K562 (cell line): ENCODE measurements at regions not wholly inside any gene's neighbourhood (a gene's known extent, or its start where the extent isn't known, plus 50 kb on each side); places are given as distances from the start of the nearest gene placed in this dataset.

Experiments
- ATAC-seq: fragments of 200-7000 bp; cut with Tn5 transposase; 3 replicates; pipeline ENCODE4 v1.9.1; 2020; ENCODE audit warnings: moderate library complexity
- BruUV-seq: library from RNA; stranded (reverse); fragments of 400-500 nt; replicated peaks from 2 replicates; lab custom pipeline; 2021; lab: Mats Ljungman, UMichigan
- CTCF ChIA-PET: fragments of 300-600 bp; formaldehyde crosslinking; extraction: SDS; loops from one replicate; lab custom pipeline; 2021; ENCODE audit warnings: low intra/inter-chr PET ratio; lab: Yijun Ruan, JAX
- POLR2A ChIA-PET: fragments of 300-600, 350-650 bp; sonication (Branson Sonifier 250); formaldehyde crosslinking; extraction: SDS; loops from one replicate; lab custom pipeline; 2021; ENCODE audit warnings: antibody characterized with exemption, inconsistent platforms; lab: Yijun Ruan, JAX
- DNase-seq, 4 experiments: peaks; one replicate each; pipeline versions ENCODE4 v3.0.0 to v3.0.0-alpha.2; 2011 to 2018; ENCODE audit warnings: low spot score in 3 of 4, mixed read lengths in 3 of 4; ENCODE audit errors: extremely low read depth in 1 of 4
- FAIRE-seq: peaks from 2 replicates; lab custom pipeline; 2011; peaks lifted over from hg19 to GRCh38; lab: Jason Lieb, UNC
- H2AFZ ChIP-seq: 2 replicates; pipeline ENCODE4 v1.6.0; 2011; ENCODE audit warnings: low read depth, low read length, control low read depth, inconsistent platforms
- H3K27ac ChIP-seq: fragments of 200-600 bp; 3 replicates; pipeline ENCODE4 v1.8.0; 2011; ENCODE audit warnings: low read depth, mild to moderate bottlenecking, control low read depth, inconsistent platforms, low read length, moderate library complexity, mixed read lengths; ENCODE audit errors: extremely low read depth
- H3K27me3 ChIP-seq, 2 experiments: fragments of 300-600 bp in 1 of 2; 2 replicates in 1 of 2; 3 replicates in 1 of 2; pipeline versions ENCODE4 v1.6.0 to v1.8.0; 2011; ENCODE audit warnings: inconsistent platforms in 2 of 2, low read length in 2 of 2, mild to moderate bottlenecking in 1 of 2, mixed read lengths in 1 of 2, moderate library complexity in 1 of 2; ENCODE audit not compliant: control insufficient read depth in 2 of 2, insufficient read depth in 2 of 2
- H3K36me3 ChIP-seq: fragments of 300-600 bp; 3 replicates; pipeline ENCODE4 v1.8.0; 2011; ENCODE audit warnings: mild to moderate bottlenecking, low read length, inconsistent platforms; ENCODE audit not compliant: control insufficient read depth, insufficient read depth
- H3K4me1 ChIP-seq, 2 experiments: fragments of 200-600 bp in 1 of 2; replicated peaks in 1 of 2; 2 replicates in 1 of 2; 3 replicates in 1 of 2; pipeline versions ENCODE4 v1.5.1 to v1.8.0; 2011; ENCODE audit warnings: inconsistent platforms in 2 of 2, low read length in 2 of 2, mild to moderate bottlenecking in 1 of 2, mixed read lengths in 1 of 2, moderate library complexity in 1 of 2; ENCODE audit not compliant: control insufficient read depth in 2 of 2, insufficient read depth in 2 of 2
- H3K4me2 ChIP-seq: 2 replicates; pipeline ENCODE4 v1.6.1; 2011; ENCODE audit warnings: low read length, control low read depth, inconsistent platforms, mixed read lengths; ENCODE audit not compliant: insufficient read depth
- H3K4me3 ChIP-seq: fragments of 200-600 bp; sonication (generic), shearing (Covaris generic); 2 replicates; pipeline ENCODE4 v1.5.1; 2016; ENCODE audit warnings: control low read depth, inconsistent platforms
- H3K79me2 ChIP-seq: fragments of 200-600 bp; 3 replicates; pipeline ENCODE4 v1.8.0; 2011; ENCODE audit warnings: low read length, inconsistent platforms; ENCODE audit not compliant: control insufficient read depth, insufficient read depth
- H3K9ac ChIP-seq, 2 experiments: 2 replicates each; pipeline versions ENCODE4 v1.6.0 to v1.6.1; 2011; ENCODE audit warnings: low read depth in 2 of 2, low read length in 2 of 2, control low read depth in 1 of 2, inconsistent platforms in 1 of 2, mild to moderate bottlenecking in 1 of 2, mixed read lengths in 1 of 2; ENCODE audit not compliant: insufficient read depth in 1 of 2
- H3K9me1 ChIP-seq: one replicate; pipeline ENCODE4 v1.6.0; 2011; ENCODE audit warnings: inconsistent platforms, mild to moderate bottlenecking, low read length, moderate library complexity; ENCODE audit not compliant: control insufficient read depth, insufficient read depth
- H3K9me3 ChIP-seq: replicated peaks from 2 replicates; pipeline ENCODE4 v1.5.1; 2011; ENCODE audit warnings: low read depth, low read length, inconsistent platforms; ENCODE audit not compliant: control insufficient read depth, insufficient read depth
- H4K20me1 ChIP-seq: replicated peaks from 2 replicates; pipeline ENCODE4 v1.6.1; 2011; ENCODE audit warnings: low read length, inconsistent platforms, mixed read lengths; ENCODE audit not compliant: control insufficient read depth, insufficient read depth
- ADNP ChIP-seq: fragments of 200-800 bp; sonication (Bioruptor generic); IDR thresholded peaks from 2 replicates; pipeline ENCODE4 v1.6.1; 2016; ENCODE audit warnings: missing genetic modification characterization, missing compliant biosample characterization
- ARID2 ChIP-seq: fragments of 450-650 bp; IDR thresholded peaks from 2 replicates; pipeline ENCODE4 v1.6.1; 2017; ENCODE audit warnings: antibody characterized with exemption, mild to moderate bottlenecking
- BCOR ChIP-seq: fragments of 450-650 bp; IDR thresholded peaks from 2 replicates; pipeline ENCODE4 v1.6.1; 2016
- CREB3L1 ChIP-seq: fragments of 450-650 bp; IDR thresholded peaks from 2 replicates; pipeline ENCODE4 v1.6.1; 2014; ENCODE audit warnings: low read depth, mild to moderate bottlenecking, moderate library complexity, borderline replicate concordance
- EP400 ChIP-seq: fragments of 450-650 bp; IDR thresholded peaks from 2 replicates; pipeline ENCODE4 v1.6.1; 2017; ENCODE audit warnings: antibody characterized with exemption, mild to moderate bottlenecking, moderate library complexity
- FOXK2 ChIP-seq, 2 experiments: fragments of 450-650 bp; IDR thresholded peaks in 1 of 2; conservative IDR thresholded peaks in 1 of 2; 2 replicates each; pipeline ENCODE4 v1.6.1; 2016; ENCODE audit warnings: low read depth in 2 of 2, mild to moderate bottlenecking in 1 of 2
- GABPB2 ChIP-seq: fragments of 250-450 bp; sonication (Bioruptor Pico); conservative IDR thresholded peaks from 2 replicates; pipeline ENCODE4 v1.5.1; 2021; ENCODE audit warnings: mild to moderate bottlenecking
- KHSRP ChIP-seq: fragments of 450-650 bp; IDR thresholded peaks from 2 replicates; pipeline ENCODE4 v1.6.1; 2017
- NFE2 ChIP-seq: IDR thresholded peaks from 2 replicates; pipeline ENCODE4 v1.6.1; 2014; ENCODE audit warnings: antibody characterized with exemption, low read depth
- PHF20 ChIP-seq: fragments of 450-650 bp; IDR thresholded peaks from 2 replicates; pipeline ENCODE4 v1.6.1; 2018; ENCODE audit not compliant: partially characterized antibody
- POLR2B ChIP-seq: fragments of 450-650 bp; IDR thresholded peaks from 2 replicates; pipeline ENCODE4 v1.6.1; 2018; ENCODE audit warnings: low read depth; ENCODE audit not compliant: partially characterized antibody
- SAP30 ChIP-seq: fragments of 200-600 bp; sonication (generic); IDR thresholded peaks from 2 replicates; pipeline ENCODE4 v1.6.1; 2012; ENCODE audit warnings: borderline replicate concordance, low read depth, mild to moderate bottlenecking, moderate library complexity, low read length, control low read depth, inconsistent platforms; ENCODE audit not compliant: insufficient read depth, poor library complexity, severe bottlenecking
- SMARCA5 ChIP-seq: fragments of 450-650 bp; IDR thresholded peaks from 2 replicates; pipeline ENCODE4 v1.6.1; 2016
- SREBF2 ChIP-seq: sonication (generic); formaldehyde crosslinking; IDR thresholded peaks from 2 replicates; pipeline ENCODE4 v1.4.0; 2020; ENCODE audit warnings: mild to moderate bottlenecking, missing genetic modification reagents
- ZKSCAN3 ChIP-seq: fragments of 250-450 bp; sonication (Bioruptor Pico); IDR thresholded peaks from 2 replicates; pipeline ENCODE4 v1.4.0; 2020
- ZNF274 ChIP-seq: IDR thresholded peaks from 2 replicates; pipeline ENCODE4 v1.6.1; 2011; ENCODE audit warnings: low read depth, mild to moderate bottlenecking, low read length, moderate library complexity, borderline replicate concordance
- WGBS: fragments of 100-300 bp; shearing (Covaris generic); methylation state at CpG from one replicate; pipeline ENCODE4 v1.1.6; 2016; ENCODE audit warnings: low coverage, mixed read lengths; ENCODE audit not compliant: insufficient coverage; ENCODE audit errors: missing lambda C conversion rate; 5-methylcytosine and 5-hydroxymethylcytosine counted together
- in situ Hi-C: fragments of 300-500 bp; cut with MboI; formaldehyde crosslinking; loops from 4 replicates; pipeline ENCODE4 v1.15.0; 2018; ENCODE audit warnings: inconsistent platforms, mixed read lengths
- intact Hi-C: fragments of 100-400 bp; cut with micrococcal nuclease; formaldehyde crosslinking; loops from 2 replicates; pipeline ENCODE4 v1.14.2; 2022

- H3K79me2 ChIP-seq: no peaks in the 10 kb centered on the region
- ChIA-PET CTCF (no interaction called here), POLR2A (interaction anchor here (0.9 kb wide), 1 partner anchor 35 kb away, joined by 4 read pairs; no protein-coding TSS in a partner anchor)
- no peaks in the 10 kb centered on the region for H3K9me3 ChIP-seq
- H3K4me2 ChIP-seq: no peak overlapping the region
- H2AFZ ChIP-seq: peak overlapping the region; percentile 19; the same call in 1 of the 2 replicates
- H3K27ac ChIP-seq: no peak overlapping the region
- in situ Hi-C loops: no loop called here
- no peak overlapping the region for H3K9ac ChIP-seq
- H3K4me3 ChIP-seq: no peak overlapping the region
- peaks cover 6 to 9% of the 10 kb centered on the region in 2 experiments; a peak in 4 of 5 replicates for H3K4me1 ChIP-seq
- no peaks in the 10 kb centered on the region for H4K20me1 ChIP-seq
- FAIRE-seq (no peak), ATAC-seq (no peak), DNase-seq (no peak)
- H3K9me1 ChIP-seq: no peaks in the 10 kb centered on the region
- 35% methylated on average over 5 of the region's 5 CpGs for WGBS
- no TSS peak for BruUV-seq
- intact Hi-C loops: no loop called here
- TF ChIP-seq POLR2B: no peak
- no peak for TF ChIP-seq ZNF274
- no peak for TF ChIP-seq SREBF2 (CRISPR knock-in tag)
- TF ChIP-seq ZKSCAN3 (CRISPR knock-in tag): no peak
- no peak for TF ChIP-seq FOXK2 (conservative IDR thresholded peaks at IDR 0.05 in 1 of 2, IDR thresholded peaks at IDR 0.05 in 1 of 2; ENCODE audit: low read depth in 2 of 2)
- TF ChIP-seq GABPB2: no peak
- TF ChIP-seq EP400: no peak
- TF ChIP-seq NFE2: no peak
- no peak for TF ChIP-seq BCOR
- TF ChIP-seq PHF20: no peak
- TF ChIP-seq SMARCA5: no peak
- no peak for TF ChIP-seq KHSRP
- TF ChIP-seq CREB3L1: no peak
- TF ChIP-seq ARID2: no peak
- TF ChIP-seq ADNP: no peak
- no peak for TF ChIP-seq SAP30
- TF ChIP-seq, all 486 proteins: peak for 0
- Histone ChIP-seq H3K27me3 (no peaks in the 10 kb centered on the region), H3K36me3 (no peaks in the 10 kb centered on the region)
Observed at GRCh38 chr2:43009448-43009847, 217.0 kb downstream of the ZFP36L2 start.
